Osteoblast (primary cell): ENCODE measurements at regions not wholly inside any gene's neighbourhood (a gene's known extent, or its start where the extent isn't known, plus 50 kb on each side); places are given as distances from the start of the nearest gene placed in this dataset.
A peak's percentile ranks its signal among the peaks of the same experiment; 100 is the strongest.

Source experiments
- DNase-seq: peaks from one replicate; pipeline ENCODE4 v3.0.0; 2011; ENCODE audit warnings: low spot score, mixed read lengths; ENCODE audit not compliant: insufficient read length; ENCODE audit errors: missing footprints
- H2AFZ ChIP-seq: 2 replicates; pipeline ENCODE4 v1.6.0; 2011; ENCODE audit warnings: mild to moderate bottlenecking, low read length
- H3K27ac ChIP-seq: 2 replicates; pipeline ENCODE4 v1.5.1; 2011; ENCODE audit warnings: mild to moderate bottlenecking, low read depth, low read length, moderate library complexity
- H3K27me3 ChIP-seq: 2 replicates; pipeline ENCODE4 v1.6.0; 2012; ENCODE audit warnings: mild to moderate bottlenecking, control low read depth, inconsistent platforms, low read length, moderate library complexity; ENCODE audit not compliant: insufficient read depth
- H3K36me3 ChIP-seq: 2 replicates; pipeline ENCODE4 v1.5.1; 2011; ENCODE audit warnings: mild to moderate bottlenecking, low read length, control low read depth, moderate library complexity; ENCODE audit not compliant: insufficient read depth
- H3K4me1 ChIP-seq: 2 replicates; pipeline ENCODE4 v1.5.1; 2011; ENCODE audit warnings: mild to moderate bottlenecking, low read length, control low read depth, moderate library complexity; ENCODE audit not compliant: insufficient read depth
- H3K4me2 ChIP-seq: 2 replicates; pipeline ENCODE4 v1.6.0; 2011; ENCODE audit warnings: mild to moderate bottlenecking, low read length; ENCODE audit not compliant: insufficient read depth
- H3K4me3 ChIP-seq: fragments of 200-600 bp; sonication (generic); 3 replicates; pipeline ENCODE4 v1.5.1; 2012; ENCODE audit warnings: mild to moderate bottlenecking, low read length, inconsistent platforms; ENCODE audit not compliant: insufficient read depth
- H3K79me2 ChIP-seq: 2 replicates; pipeline ENCODE4 v1.6.0; 2012; ENCODE audit warnings: mild to moderate bottlenecking, low read length, control low read depth, inconsistent platforms; ENCODE audit not compliant: insufficient read depth
- H3K9me3 ChIP-seq: 2 replicates; pipeline ENCODE4 v1.5.1; 2011; ENCODE audit warnings: low read depth, low read length, control low read depth
- H4K20me1 ChIP-seq: 2 replicates; pipeline ENCODE4 v1.6.0; 2012; ENCODE audit warnings: mild to moderate bottlenecking, low read length, control low read depth; ENCODE audit not compliant: insufficient read depth
- CTCF ChIP-seq: IDR thresholded peaks from 2 replicates; pipeline ENCODE4 v1.5.1; 2011; ENCODE audit warnings: mild to moderate bottlenecking, low read depth, low read length, moderate library complexity; ENCODE audit errors: extremely low read depth

- H3K36me3 ChIP-seq, result no peaks in the 10 kb centered on the region
- H3K4me1 ChIP-seq, result no peaks in the 10 kb centered on the region
- H3K9me3 ChIP-seq, result no peaks in the 10 kb centered on the region
- no peaks in the 10 kb centered on the region for H4K20me1 ChIP-seq
- no peak for TF ChIP-seq CTCF
- no peak overlapping the region for H2AFZ ChIP-seq
- no peak overlapping the region for H3K4me2 ChIP-seq
- no peak overlapping the region for H3K27ac ChIP-seq
- H3K79me2 ChIP-seq, result no peaks in the 10 kb centered on the region
- no peaks in the 10 kb centered on the region for H3K27me3 ChIP-seq
- no peak overlapping the region for H3K4me3 ChIP-seq
- DNase-seq, result peak; percentile 61
Measured at GRCh38 chr5:89011778-89012711, 129.1 kb upstream of the MEF2C start.

GRCh38 chr5:89010512-89010911 is 127.5 kb upstream of the MEF2C start:
- no peak for DNase-seq
- no peak for TF ChIP-seq CTCF
- no peak overlapping the region for H3K4me2 ChIP-seq
- no peaks in the 10 kb centered on the region for H3K36me3 ChIP-seq
- H3K4me1 ChIP-seq, result no peaks in the 10 kb centered on the region
- no peak overlapping the region for H3K4me3 ChIP-seq
- no peaks in the 10 kb centered on the region for H3K27me3 ChIP-seq
- no peaks in the 10 kb centered on the region for H3K9me3 ChIP-seq
- H4K20me1 ChIP-seq, result no peaks in the 10 kb centered on the region
- H3K27ac ChIP-seq, result no peak overlapping the region
- no peaks in the 10 kb centered on the region for H3K79me2 ChIP-seq
- no peak overlapping the region for H2AFZ ChIP-seq

- Histone ChIP-seq H2AFZ (no peak overlapping the region), H3K4me3 (no peak overlapping the region), H3K36me3 (no peaks in the 10 kb centered on the region), H3K27me3 (no peaks in the 10 kb centered on the region), H4K20me1 (no peaks in the 10 kb centered on the region), H3K4me1 (no peaks in the 10 kb centered on the region), H3K79me2 (no peaks in the 10 kb centered on the region), H3K27ac (no peak overlapping the region), H3K9me3 (no peaks in the 10 kb centered on the region), H3K4me2 (no peak overlapping the region)
- TF ChIP-seq CTCF, result no peak
- DNase-seq, result no peak
Measured at GRCh38 chr5:89008291-89008690, 125.3 kb upstream of the MEF2C start.

GRCh38 chr5:89005990-89006389 is 123.0 kb upstream of the MEF2C start:
- H3K4me3 ChIP-seq, result no peak overlapping the region
- no peaks in the 10 kb centered on the region for H3K36me3 ChIP-seq
- no peaks in the 10 kb centered on the region for H3K9me3 ChIP-seq
- no peak overlapping the region for H2AFZ ChIP-seq
- H4K20me1 ChIP-seq, result no peaks in the 10 kb centered on the region
- H3K4me2 ChIP-seq, result no peak overlapping the region
- no peaks in the 10 kb centered on the region for H3K79me2 ChIP-seq
- H3K27me3 ChIP-seq, result no peaks in the 10 kb centered on the region
- TF ChIP-seq CTCF, result no peak
- H3K4me1 ChIP-seq, result no peaks in the 10 kb centered on the region
- no peak for DNase-seq
- H3K27ac ChIP-seq, result no peak overlapping the region
